22Rv1 (cell line): ENCODE measurements at regions not wholly inside any gene's neighbourhood (a gene's known extent, or its start where the extent isn't known, plus 50 kb on each side); places are given as distances from the start of the nearest gene placed in this dataset.

Experiments used
- H3K27ac ChIP-seq: fragments of 450-650 bp; 2 replicates; pipeline ENCODE4 v1.5.1; 2017
- CTCF ChIP-seq: fragments of 450-650 bp; IDR thresholded peaks from 2 replicates; pipeline ENCODE4 v1.5.1; 2017; ENCODE audit warnings: mild to moderate bottlenecking
- ZFX ChIP-seq: fragments of 450-650 bp; IDR thresholded peaks from 2 replicates; pipeline ENCODE4 v1.6.1; 2017; ENCODE audit warnings: antibody characterized with exemption, borderline replicate concordance

- no peak overlapping the region for H3K27ac ChIP-seq
- TF ChIP-seq ZFX (no peak), CTCF (no peak)
Observed at GRCh38 chr5:75931175-75931574, 152.0 kb upstream of the SV2C start.

DNA sequence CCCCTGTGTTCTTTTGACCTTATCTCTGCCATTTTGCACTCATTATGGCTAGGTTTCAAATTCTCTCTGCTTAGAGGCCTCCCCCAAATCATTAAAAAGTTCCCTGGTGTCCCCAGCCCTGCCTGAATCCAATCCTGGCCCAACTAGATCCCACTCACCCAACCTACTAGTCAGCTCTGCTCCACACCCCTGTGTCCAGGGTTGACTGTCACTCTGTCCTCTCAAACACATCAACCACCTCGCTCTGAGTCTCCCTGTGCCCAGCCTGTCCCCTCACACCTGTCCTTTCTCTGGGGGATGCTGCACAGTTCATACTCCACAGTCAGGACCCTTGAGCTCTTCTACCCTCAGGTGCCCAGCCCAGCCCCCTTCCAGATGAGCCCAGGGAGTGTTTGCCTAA lies 154.2 kb upstream of the SV2C start:
- TF ChIP-seq ZFX (no peak), CTCF (no peak)
- no peak overlapping the region for H3K27ac ChIP-seq

GRCh38 chr5:75922480-75922879 lies 160.7 kb upstream of the SV2C start:
- TF ChIP-seq CTCF (no peak), ZFX (no peak)
- no peak overlapping the region for H3K27ac ChIP-seq

DNA sequence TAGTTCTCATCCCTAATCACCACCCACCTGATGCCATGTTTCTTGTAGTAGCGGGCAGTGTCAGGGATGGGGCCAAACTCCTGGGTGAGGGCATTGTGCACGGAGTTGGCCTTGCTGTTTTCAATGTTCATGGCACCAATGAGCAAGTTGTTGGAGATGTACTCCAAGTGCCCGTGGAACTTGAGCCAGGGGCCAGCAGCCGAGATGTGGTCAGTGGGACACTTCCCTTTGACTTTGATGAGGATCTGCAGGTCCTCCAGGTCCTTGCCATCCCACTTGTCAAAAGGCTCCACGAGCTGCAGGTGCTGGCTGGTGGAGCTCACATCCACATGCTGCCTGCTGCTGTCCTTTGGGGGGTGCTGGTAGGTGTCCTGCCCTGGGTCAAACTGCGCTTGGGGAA lies 162.2 kb upstream of the SV2C start:
- no peak overlapping the region for H3K27ac ChIP-seq
- no peak for TF ChIP-seq CTCF
- TF ChIP-seq ZFX, result no peak

GRCh38 chr5:75916144-75916543 lies 167.0 kb upstream of the SV2C start:
- TF ChIP-seq CTCF (no peak), ZFX (no peak)

DNA sequence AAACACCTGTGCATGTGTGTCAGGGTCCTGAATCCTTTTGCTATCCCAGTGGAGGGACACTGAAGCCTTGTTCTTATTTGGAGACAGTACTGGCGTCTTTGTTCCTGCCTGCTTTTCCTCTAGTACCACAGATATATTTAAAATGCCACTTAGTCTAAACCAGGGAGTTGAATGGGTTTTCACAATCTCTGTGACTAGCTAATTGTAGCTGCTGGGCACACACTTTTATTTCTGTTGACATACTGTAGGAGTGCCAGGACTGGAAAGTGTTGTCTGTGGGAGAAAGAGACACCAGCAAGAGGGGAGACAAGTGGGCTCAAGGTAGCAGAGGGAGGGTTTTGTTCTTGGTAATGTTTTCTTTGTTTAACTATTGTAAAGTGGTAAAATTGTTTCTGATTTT lies 174.0 kb upstream of the SV2C start:
- TF ChIP-seq CTCF (no peak), ZFX (no peak)
- H3K27ac ChIP-seq, result no peak overlapping the region

More at GRCh38 chr5:75916144-75916543, 167.0 kb upstream of the SV2C start:
- no peak overlapping the region for H3K27ac ChIP-seq

DNA sequence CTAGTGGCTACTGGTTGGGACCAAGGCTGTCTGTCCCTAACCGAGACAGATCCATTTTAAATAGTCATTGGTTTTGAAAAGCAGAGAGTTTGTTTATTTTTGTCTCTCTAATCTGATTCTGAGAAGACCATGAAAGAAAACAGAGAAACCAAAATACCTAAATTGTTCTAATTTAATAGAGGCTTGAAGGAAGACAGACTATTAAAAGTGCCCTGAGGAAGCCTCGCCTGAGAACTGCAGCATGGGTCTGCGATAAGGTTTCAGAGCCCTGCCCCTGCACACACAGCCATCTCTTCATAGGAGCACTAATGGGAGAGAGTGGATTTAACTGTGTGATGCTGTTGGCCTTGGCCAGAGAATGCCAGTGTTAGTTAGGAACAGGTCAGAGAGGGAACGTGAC lies 175.5 kb upstream of the SV2C start:
- TF ChIP-seq CTCF (no peak), ZFX (no peak)
- no peak overlapping the region for H3K27ac ChIP-seq
